GM19023 (cell line): ENCODE measurements at regions not wholly inside any gene's neighbourhood (a gene's known extent, or its start where the extent isn't known, plus 50 kb on each side); places are given as distances from the start of the nearest gene placed in this dataset.
A peak's percentile ranks its signal among the peaks of the same experiment; 100 is the strongest.
"Not testable (repeated sequence)": the region's sequence is repeated elsewhere in the genome, so short reads cannot be mapped to it uniquely, and the experiment has no call there.

Experiments
- ATAC-seq: cut with Tn5 transposase; IDR thresholded peaks from one replicate; pipeline ENCODE4 v1.9.1; 2021; ENCODE audit warnings: mild to moderate bottlenecking, moderate library complexity; ENCODE audit not compliant: unreplicated experiment

DNA sequence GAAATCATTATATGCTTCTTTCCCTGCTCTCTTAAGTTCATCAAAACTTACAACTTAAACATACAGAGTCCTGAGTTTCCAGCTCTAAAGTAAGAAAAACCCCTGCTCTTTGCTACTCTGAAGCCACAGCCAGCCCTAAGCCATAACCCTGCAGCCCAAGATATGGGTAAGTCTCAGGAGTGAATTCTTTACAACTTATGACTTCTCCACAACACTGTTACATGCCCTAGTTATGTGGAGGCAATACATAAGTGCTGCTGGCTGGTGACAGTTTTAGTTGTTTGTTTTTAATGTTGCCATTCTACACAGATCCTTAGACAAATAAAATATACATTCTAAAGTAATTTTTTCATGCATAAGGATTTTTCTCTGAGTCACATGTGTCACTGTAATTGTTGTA lies 100.2 kb downstream of the FBXO8 start:
- ATAC-seq: no peak

DNA sequence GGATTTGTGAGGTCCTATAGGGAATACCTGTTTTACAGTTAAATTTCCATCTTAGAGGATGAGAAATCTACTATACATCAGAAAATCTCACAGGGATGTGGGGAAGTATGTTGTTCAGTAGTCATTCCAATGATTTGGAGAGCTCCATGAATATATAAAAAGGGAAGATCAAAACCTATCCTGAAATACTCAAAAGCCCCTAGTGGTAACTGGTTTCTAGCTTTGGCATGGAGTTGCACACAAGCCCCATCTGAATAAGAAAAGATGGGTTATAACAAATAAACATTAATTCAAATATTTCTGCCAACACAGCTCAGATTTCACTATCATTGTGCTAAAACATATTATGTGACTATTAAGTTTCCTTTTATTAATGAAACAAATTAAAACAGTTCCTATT lies 101.6 kb downstream of the FBXO8 start:
- no peak for ATAC-seq

GRCh38 chr4:174177536-174177935 lies 105.9 kb downstream of the FBXO8 start:
- ATAC-seq: no peak

GRCh38 chr4:174175836-174176235 lies 107.6 kb downstream of the FBXO8 start:
- not testable (repeated sequence) for ATAC-seq

DNA sequence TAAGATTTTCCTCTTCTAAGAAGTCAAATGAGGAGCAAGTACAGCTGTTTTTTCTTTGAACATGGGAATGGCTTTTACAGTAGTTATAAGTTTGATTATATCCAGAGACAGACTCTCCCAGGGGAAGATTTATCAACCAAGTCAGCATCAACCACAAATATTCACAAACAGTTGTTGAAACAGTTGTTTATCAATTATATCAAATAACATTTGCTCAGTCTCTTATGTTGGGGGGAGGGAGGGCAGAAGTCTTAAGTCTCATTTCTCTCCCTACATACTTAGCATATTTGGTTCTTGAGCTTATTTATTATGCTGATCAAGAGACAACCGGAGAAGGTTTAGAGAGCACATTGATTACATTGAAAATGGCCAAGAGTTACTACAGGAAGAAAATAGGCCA lies 110.1 kb downstream of the FBXO8 start:
- ATAC-seq: no peak

- no peak for ATAC-seq
These were observed 111.2 kb downstream of the FBXO8 start for GRCh38 chr4:174172274-174172673.

- ATAC-seq: no peak
These were observed 112.6 kb downstream of the FBXO8 start for GRCh38 chr4:174170906-174171305.

GRCh38 chr4:174170091-174170490 lies 113.4 kb downstream of the FBXO8 start:
- ATAC-seq: no peak

- no peak for ATAC-seq
These were observed 126.3 kb downstream of the FBXO8 start for GRCh38 chr4:174157106-174157607.

GRCh38 chr4:174156239-174156826 lies 127.1 kb downstream of the FBXO8 start:
- peak; percentile 79 for ATAC-seq

DNA sequence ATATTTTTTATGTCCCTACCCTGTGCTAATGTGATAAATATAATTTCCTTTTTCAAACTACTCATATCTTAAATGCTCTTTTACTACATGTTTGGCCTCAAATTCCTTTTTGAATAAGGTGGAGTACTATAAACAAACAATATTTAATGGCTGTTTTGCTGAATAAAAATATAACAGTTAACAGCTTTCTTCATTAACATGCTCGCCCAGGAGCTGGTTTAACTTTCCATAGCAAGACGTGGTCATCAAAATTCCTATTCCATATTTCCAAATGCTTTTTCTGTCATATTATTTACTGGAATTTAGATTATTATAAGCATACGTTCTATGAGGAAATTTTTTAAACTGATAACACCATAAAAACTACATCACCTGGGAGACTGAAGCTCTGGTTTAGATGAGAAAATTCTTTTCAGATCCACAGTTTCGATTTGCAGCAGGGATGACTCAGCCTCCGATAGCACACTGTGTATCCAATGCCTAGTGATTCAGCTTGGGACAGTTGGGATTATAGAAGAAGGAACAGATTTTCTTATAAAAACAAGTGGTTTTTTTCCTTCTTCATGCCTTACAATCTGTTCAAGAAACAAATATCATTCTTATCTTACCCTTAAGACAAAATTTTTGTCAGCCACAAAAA lies 129.1 kb downstream of the FBXO8 start:
- ATAC-seq: no peak

DNA sequence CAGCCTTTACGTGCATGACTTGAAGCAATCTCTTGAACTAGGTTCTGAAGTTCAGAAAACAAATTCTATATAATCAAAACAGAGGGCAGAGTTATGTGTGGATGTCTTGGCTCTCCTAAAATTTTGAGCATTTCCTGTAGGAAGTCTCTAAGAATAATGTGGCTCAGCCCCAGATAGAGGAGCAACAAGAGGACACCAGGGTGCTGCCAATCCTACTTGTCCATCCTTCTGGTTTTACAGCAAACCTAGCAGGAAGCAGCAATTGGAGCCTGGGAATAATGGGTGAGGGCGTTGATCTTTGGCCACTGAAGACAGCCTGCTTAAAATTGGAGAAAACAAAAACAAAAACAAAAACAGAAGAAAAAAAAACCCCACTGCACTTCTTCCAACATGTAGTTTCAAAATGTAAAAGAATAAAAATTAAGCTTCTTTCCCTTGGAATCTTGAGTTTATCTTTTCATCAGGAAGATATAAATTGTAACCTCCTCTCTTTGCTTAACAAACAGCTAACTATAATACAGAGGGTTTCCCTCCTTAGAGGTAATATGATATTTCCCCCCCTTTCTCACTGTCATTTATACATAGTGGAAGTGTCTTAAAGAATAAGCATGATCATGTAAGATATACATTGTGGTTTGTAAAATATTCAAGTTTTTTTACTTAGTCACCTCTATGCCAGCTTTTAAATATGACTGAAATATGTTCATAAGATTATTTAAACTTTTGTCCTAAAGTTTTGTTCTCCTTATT lies 130.6 kb downstream of the FBXO8 start:
- ATAC-seq: no peak

- ATAC-seq: no peak
These were observed 135.6 kb downstream of the FBXO8 start for GRCh38 chr4:174147863-174148262.

GRCh38 chr4:174144106-174144505 lies 139.4 kb downstream of the FBXO8 start:
- no peak for ATAC-seq

DNA sequence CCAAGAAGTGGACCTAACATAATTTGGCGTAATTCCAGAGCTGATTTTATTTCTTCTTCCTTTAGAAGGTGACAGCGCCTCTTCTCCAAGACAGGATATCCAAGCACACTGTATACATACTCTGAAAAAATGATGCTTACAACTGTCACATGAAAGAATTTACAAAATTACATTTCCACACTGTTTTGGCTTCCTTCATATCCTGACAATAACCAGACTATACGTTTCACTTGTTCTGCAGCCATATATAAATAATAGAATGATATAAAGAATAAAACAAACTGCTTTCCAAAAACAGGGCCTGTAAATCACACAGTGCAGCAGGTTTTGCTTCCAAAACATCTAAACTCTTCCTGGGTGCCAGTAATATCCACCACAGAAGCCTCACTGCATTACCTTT lies 141.6 kb downstream of the FBXO8 start:
- ATAC-seq: no peak

GRCh38 chr4:174138616-174139015 lies 144.9 kb downstream of the FBXO8 start:
- no peak for ATAC-seq

DNA sequence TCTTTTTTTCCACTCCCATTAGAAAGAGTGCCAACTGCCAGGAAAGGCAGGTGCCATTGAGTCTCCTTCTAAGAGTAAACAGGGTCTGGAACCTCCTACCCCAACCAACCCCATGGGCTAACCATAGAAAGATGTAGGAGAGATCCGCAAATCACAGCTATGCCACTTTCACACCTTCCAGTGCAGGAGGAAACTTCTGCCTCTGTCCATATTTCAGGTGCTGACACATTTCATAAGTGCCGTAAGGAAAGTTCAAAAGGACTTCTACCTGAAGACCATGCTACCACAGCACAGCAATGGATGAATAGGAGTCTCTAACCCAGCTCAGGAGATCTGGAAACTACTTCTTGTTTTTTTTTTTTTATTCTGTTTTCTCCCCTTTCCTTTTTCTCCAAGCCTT lies 145.8 kb downstream of the FBXO8 start:
- ATAC-seq: no peak

GRCh38 chr4:174135936-174136406 lies 147.5 kb downstream of the FBXO8 start:
- no peak for ATAC-seq

DNA sequence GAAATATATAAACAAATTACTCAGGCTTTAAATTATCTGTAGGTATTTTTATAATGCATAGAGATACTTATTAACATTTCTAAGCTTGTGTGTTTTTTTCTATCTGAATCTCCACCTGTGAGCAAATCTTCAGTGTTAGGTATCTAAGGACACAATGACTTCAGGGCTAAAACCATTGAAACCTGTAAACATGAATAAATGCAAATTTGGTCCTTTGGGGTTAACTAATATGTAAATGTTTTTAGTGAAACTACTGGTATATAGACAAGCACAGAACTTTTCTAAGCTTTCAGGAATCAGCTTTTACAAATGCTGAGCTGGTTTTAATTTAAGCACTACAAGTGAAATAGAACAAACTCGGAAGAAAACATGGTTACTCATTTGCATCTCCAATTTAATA lies 147.9 kb downstream of the FBXO8 start:
- ATAC-seq: no peak

DNA sequence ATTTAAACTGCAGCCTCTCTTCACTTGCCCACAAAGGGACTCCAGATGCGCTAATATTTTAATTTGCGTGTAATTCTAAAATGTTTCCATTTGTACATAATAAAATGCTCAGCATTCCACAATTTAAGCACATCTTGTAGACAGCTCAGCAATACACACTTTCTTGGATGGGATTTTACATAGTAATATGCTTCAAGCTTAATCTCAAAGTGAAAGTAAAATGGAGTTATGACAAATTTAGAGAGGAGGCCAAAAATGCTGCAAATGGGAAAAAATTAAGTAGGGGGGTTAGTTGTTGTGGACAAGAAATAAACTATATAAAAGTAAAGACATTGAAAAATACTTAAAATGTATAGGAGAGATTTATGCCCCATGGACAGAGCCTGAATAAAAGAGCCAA lies 149.1 kb downstream of the FBXO8 start:
- ATAC-seq: no peak

DNA sequence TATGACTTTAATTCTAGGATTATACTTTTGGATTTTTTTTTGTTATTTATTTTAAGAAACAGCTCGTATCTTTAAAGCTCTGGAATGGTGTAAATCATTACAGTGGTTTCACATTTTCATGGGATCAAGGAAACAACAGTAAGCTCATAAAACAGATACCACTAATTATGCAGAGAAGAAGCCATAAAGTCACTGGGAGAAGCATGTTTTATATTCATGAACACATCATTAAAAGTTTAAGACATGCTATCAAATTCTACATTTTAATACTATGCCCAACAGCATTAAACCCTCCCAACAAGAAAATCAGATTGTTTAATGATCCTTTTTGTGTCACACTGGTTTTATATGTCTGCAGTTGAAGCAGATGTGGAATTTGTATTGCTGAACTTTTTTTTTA lies 149.9 kb downstream of the FBXO8 start:
- ATAC-seq: no peak

- ATAC-seq: no peak
These were observed 151.6 kb downstream of the FBXO8 start for GRCh38 chr4:174131901-174132300.
